NCI-H1436 (cell line): ENCODE measurements at regions not wholly inside any gene's neighbourhood (a gene's known extent, or its start where the extent isn't known, plus 50 kb on each side); places are given as distances from the start of the nearest gene placed in this dataset.
"Not testable (repeated sequence)": the region's sequence is repeated elsewhere in the genome, so short reads cannot be mapped to it uniquely, and the experiment has no call there.

ENCODE experiments used
- DNase-seq: peaks from one replicate; lab custom pipeline; 2025; lab: John Stamatoyannopoulos, UW

DNA sequence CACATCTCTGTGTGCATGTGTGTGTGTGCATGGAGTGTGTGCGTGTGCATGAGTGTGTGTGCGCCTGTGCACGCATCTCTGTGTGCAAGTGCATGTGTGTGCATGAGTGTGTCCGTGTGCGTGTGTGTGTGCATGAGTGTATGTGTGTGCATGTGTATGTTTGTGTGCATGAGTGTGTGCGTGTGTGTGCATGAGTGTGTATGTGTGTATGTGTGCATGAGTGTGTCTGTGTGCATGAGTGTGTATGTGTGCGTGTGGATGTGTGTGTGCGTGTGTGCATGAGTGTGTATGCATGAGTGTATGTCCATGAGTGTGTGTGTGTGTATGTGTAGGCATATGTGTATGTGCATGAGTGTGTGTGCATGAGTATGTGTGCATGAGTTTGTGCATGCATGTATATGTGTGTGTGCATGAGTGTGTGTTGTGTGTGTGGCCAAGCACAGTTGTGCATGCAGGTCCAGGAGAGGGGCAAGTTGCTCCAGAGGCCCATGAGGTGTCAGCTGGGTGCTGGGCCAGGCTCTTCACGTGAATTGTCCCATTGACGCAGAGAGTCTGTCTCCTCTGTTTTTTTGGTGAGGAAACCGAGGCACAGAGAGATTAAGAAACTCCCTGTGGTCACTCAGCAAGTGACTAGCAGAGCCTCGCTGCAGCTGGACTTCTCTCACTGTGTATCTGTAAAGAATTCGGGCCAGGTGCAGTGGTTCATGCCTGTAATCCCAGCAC, 75.5 kb downstream of the ASB1 start:
- DNase-seq: no peak

DNA sequence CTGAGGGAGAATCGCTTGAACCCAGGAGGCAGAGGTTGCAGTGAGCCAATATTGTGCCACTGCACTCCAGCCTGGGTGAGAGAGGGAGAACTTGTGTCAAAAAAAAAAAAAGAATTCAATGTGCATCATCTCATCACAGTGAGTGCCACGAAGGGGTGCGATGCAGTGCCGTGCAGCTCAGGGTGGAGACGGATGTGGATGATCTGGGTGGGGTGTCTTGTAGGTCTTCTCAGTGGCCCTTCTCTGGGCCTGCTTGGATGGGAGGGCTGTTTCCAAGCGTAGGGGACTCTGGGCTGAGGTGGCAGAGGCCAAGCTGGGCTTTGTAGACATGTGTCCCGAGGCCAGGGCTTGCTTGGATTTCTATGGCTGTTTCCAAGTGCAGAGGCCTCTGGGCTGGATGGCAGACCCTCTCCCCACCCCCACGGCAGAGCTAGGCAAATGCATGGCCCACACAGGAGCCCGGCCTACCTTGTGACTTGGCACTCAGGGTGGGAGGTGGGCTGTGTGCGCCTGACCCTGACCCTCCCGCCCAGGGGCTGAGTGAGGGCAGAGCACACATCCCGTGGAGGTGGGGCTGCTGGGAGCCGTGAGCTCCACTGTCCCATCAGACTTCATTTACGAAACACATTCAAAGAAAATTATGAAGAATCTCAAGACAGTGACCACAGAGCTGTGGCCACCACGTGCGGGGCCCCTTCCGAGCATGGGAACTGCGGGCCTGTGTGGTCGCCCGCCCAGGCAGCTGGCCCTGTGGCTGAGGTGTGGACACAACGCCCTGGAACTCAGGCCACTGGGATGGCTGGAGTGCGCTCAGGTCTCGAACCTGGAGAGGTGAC, 76.4 kb downstream of the ASB1 start:
- DNase-seq: no peak

DNA sequence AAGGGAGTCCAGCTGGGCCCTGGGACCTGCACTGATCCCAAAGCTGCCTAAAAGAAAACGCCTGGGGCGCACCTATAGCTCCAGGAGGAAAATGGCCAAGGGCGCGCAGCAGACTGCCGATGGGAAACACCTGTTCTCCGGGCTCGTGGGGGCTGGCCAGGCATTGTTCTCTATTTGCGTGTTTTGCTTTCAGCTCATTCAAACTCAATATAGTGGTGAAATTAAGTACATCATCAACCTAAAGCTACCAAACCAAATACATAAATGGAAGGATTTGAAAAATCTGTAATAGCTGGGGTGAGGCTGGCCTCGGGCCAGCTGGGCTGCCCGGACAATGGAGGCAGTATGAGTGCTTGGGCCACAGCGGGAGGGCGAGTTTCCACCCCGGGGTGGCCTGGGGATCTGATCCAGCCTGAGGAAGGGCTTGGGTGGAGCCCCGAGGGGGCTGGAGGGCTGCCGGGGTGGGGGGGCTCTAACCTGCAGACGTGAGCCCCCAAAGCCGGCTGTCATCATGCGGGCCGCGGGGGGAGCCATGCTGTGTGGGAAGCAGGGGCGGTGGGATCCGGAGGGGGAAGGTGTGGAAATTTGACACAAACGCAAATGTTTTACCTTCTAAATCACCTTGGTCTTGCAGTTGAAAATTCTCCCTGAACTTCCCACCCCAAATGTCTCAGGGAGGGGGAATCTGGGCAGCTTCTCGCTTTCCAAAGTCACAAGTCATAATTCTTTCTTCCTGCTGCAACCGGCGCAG, 77.6 kb downstream of the ASB1 start:
- peak; percentile 59 for DNase-seq

DNA sequence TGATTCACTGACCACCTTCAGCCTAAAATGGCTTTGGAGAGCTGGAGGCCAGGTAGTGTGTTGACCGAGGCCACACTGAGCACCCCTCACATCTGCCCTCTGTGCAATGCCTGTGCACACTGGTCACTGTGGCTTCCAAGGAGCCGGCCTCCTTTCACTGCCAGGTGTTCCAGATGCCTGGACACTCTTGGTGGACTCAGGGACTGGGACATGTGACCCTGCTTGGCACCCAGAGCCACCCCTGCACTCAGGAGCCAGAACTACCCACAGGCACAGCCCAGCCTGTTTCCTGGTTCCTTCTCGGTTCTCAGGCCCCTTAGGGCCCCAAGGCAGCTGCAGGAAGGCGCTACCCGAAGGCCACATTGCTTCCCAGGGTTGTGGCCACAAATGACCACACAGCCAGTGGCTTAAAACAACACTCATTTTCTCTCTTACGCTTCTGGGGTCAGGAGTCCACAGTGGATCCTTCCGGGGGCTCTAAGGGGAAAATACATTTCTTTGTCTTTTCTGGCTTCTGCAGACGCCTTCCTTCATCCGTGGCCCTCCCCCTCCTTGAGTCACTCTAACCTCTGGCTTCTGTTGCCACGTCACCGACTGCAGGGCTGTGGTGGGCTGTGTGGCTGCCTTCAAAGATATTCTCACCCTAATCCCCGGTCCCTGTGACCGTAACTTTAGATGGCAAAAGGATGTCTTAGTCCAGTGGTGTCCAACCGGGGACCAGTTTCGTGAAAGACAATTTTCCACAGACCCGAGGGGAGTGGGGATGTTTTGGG, 78.6 kb downstream of the ASB1 start:
- DNase-seq: no peak

DNA sequence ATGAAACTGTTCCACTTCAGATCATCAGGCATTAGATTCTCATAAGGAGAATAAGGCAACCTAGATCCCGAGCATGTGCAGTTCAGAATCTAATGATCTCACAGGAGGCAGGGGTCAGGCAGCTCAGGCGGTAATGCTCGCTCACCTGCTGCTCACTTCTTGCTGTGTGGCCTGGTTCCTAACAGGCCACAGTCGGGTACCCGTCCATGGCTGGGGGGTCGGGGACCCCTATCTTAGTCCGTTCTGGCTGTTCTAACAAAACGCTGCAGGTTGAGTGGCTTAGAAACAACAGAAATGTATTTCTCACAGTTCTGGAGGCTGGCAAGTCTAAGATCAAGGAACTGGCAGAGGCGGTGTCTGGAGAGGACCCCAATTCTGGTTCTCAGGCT, 79.2 kb downstream of the ASB1 start:
- no peak for DNase-seq

DNA sequence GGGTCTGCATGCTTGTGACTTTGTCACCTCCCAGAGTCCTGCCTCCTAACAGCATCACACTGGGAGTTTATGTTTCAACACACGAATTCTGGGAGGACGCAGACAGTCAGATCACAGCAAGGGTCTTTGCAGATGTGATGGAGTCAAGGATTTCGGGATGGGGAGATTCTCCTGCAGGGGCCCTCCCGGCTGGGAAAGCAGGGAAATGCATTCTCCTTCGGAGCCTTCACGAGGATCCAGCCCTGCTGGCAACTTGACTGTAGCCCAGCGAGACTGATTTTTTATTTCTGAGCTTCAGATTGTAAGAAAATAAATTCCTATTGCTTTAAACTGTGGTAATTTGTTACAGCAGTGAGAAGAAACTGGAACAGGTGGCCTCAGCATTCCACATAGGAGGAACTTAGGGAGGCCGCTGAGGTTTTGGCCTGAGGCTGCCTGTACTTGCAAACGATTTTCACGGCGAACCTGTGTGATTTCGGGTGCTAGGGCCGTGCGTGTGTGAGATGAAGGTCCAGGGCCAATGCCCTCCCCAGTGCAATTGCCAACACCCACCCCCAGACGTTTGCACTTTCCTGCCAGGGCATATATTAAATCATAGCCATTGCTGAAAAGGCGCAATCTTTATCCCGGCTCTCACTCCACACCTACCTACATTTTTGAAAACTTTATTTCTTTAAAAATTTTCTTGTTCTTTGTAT, 79.8 kb downstream of the ASB1 start:
- DNase-seq: no peak

DNA sequence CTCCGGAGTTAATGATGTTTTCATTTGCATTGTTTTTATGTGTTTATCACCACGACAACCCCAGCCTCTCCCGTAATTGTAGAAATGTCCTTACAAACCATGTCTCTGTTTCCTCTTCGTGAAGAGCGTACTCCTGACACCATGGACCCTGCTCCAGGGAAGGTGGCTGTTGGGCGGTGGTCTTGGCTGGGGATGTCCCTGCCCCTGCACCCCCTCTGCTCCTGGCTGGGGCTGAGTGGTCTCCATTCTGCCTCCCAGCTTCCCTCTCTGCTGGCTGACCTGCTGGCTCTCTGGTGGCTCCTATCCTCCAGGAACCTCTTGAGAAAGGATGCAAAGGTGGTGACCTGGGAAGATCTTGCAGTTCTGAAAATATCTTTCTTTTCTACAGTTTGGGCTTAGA, 81.1 kb downstream of the ASB1 start:
- peak; percentile 53 for DNase-seq

DNA sequence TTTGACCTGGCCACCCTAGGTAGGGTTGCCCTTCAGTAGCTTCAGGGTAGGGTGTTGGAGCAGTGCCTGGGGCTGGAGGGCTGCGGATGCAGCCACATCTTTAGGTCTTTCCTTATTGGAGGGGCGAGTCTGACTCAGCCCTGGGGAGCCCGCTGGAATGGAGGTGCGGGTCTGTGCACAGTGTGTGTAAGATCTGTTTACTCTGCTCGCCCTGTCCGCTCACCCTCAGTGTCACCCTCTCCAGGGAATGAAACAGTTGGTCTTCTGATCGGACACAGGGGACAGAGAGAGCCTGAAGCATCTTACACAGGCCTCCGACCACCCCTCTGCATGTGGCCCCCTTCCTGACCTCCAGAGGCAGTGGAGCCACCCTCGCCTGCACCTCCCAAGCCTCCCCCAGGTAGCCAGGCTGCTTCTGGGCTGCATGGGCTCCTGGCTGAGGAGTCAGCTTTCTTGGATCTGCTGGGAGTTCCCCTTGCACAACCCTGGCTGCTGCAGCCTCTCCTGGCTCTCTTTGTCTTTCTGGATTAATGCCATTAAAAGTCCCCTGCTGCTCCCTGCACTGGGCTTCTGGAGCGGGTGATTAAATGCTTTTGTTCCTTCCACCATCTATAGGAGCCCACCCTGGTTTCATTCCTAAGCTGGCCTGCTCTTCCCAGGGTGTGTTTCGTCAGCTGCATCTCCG, 82.6 kb downstream of the ASB1 start:
- no peak for DNase-seq

DNA sequence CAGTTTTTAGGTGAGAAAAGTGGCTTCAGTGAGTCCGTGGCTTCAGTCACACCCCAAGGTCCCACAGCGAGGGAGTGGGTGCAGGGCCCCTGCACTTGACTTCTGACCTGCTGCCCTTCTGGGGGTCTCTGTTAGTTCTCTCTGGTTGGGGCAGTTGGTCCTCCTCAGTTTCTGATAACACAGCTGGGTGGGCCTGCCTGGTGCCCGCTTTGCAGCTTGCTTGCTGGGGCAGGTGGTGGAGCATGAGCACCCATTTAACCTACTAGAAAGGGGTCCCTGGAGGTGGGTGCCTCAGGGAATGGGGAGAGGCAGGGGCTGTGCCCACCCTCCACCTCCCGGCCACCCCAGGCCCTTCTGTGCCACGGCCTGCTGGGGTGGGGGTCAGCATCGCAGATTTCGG, 83.2 kb downstream of the ASB1 start:
- no peak for DNase-seq

DNA sequence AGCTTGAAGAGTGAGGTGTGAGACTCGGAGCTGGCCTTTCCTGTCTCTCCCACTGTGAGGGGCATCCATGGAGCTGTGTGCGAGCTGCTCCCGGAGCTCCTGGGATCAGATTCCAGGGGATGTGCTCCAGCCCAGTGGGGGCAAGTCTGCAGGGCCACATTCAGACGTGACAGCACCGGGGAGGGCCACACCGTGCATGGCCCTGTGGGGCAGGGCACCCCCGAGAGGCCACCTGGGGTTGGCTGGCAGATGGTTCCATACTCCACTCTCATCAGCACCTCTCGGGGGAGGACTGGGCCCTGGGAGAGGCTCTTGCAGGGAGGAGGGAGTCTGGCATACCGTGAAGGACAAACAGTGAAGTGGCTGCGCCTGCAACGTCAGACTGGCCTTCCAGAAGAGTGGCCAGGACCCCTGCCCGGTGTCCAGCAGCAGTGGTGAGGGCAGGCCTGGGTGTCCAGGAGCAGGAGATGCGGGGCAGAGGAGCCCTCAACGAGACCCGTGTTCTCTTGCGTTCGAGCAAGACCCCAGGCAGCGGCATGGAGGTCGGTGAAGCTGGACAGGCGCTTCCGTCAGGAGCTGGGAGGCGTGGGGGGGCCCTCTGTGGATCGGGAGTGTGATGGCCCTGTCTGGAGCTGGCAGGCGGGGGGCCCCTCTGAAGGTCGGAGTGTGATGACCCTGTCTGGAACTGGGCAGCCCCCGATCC, 84.3 kb downstream of the ASB1 start:
- peak; percentile 29 for DNase-seq

DNA sequence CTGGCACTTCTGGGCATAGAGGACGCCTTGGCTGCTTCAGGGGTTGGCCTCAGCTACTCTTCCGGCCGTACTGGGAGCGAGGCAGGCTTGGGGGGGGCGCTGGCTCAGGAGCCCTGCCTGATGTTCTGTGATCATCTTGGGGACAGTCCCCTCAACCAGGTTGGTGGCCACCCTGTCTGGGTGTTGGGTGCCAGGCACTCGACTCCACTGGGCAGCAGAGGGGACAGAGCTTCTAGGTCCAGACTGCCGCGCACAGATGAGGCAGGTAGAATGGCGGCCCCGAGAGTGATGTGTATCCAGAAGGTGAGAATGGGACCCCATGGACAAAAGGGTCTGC, 84.9 kb downstream of the ASB1 start:
- no peak for DNase-seq

DNA sequence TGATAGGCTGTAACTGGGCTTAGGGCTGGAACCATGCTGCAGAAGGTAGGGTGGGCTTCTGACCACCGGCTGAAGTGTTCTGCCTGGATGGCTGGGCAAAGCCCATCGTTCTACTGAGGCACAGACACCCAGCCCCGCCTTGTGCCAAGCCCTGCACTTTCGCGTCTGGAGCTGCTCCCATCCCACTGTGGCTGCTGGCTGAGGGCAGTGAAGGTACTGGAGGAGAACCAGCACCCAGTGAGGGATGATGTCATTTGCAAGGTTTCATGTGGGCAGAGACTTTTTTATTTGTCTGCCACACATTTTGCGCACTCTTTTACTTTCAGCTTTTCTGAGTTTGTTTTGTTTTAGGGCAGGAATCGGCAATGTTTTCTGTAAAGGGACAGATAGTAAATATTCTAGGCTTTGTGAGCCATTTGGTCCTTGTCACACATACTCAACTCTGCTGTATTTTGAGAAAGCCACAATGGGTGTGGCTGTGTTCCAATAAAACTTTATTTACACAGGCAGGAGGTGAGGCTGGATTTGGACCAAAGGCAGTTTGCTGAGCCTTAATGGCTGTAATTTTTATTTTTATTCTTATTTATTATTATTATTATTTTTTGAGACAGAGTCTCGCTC, 85.6 kb downstream of the ASB1 start:
- no peak for DNase-seq

DNA sequence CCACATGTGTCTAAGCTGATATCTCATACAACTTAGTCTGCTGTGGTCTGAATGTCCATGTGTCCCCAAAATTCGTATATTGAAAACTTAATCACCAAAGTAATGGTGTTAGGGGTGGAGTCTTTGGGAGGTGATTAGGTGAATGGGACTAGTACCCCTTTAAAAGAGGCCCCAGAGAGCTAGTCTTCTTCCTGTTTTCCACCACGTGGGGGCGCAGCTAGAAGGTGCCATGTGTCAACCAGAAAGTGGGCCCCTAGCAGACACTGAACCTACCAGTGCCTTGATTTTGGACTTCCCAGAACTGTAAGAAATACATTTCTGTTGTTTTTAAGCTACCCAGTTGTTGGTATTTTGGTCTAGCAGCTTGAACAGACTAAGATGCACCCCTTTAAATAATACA, 86.6 kb downstream of the ASB1 start:
- peak; percentile 39 for DNase-seq

DNA sequence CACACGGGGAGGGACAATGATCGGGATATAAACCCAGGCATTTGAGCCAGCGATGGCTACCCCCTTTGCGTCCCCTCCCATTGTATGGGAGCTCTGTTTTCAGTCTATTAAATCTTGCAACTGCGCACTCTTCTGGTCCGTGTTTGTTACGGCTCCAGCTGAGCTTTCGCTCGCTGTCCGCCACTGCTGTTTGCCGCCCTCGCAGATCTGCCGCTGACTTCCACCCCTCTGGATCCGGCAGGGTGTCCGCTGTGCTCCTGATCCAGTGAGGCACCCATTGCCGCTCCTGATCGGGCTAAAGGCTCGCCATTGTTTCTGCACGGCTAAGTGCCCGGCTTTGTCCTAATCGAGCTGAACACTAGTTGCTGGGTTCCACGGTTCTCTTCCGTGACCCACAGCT, 87.3 kb downstream of the ASB1 start:
- DNase-seq: not testable (repeated sequence)

DNA sequence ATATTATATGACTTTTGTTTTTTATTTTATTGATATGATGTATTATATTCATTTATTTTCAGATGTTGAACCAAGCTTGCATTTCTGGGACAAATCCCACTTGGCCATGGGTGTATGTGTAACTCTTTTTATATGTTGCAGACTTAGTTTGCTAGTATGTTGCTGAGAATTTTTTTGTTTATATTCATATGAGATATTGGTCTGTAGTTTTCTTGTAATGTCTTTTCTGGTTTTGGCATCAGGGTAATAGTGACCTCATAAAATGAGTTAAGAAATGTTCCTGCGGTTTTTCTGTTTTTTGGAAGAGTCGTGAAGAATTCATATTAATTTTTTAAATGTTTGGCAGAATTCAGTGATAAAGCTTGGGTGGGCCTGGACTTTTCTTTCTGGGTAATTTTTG, 88.7 kb downstream of the ASB1 start:
- DNase-seq: no peak

DNA sequence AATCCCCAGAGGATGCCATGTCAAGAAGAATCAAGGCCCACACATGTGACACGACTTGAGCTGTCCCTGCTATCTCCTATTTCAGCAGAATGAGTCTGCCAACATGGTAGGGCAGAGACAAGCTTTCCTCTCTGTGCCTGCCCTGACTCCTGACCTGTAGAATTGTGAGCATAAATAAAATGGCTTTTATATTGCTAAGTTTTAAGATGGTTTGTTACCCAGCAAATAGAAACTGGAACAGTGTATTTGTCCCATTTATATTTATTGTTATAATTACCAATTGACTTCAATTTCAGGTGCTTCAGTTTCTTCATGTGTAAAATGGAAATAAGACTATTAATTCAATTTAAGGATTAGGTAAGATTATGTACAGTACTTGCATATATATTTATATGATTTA, 90.5 kb downstream of the ASB1 start:
- no peak for DNase-seq

DNA sequence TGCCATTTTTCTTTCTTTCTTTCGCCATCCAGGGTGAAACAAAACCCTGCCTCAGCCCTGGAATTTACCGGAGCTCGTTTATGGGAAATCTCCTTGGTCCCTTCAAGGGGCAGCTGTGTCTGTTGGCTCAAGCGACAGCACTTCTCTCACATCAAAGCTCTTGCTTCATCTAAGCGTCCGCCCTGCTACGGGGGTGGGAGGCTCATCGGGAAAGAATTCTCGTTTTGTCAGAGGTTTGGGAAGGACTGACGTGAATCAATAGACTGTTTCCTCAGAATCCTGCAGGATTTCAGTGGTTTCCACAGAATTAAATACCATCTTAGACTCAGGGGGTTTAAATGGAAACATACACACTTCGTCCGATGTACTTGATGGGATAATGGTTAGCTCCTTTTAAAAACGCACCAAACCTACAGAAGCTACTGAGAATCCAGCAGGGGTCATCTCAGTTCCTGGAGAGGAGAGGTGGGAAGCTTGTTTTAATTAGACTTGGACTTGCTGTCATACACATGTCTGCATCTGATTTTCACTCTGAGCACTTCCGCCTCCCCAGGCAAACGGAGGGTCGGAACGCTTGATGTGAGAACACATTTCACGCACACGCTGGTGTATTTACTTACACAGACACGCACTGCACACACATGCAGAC, 91.6 kb downstream of the ASB1 start:
- DNase-seq: no peak

DNA sequence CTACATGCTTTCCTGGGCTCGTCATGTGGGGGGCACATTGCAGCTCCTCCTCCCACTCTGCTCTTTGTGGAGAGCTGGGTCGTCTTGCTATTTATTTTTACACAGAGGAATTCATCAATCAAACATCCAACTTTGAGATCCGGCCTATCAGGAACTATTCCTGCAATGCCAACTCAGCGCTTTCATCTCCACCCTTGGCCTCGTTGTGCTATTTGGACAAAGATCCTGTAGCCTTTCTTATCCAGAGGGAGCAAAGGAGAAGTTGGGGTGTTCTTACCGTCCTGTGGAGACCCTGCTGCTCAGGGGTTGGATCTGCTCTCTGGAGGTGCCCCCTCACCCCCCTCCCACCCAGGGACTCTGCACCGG, 92.1 kb downstream of the ASB1 start:
- DNase-seq: no peak

DNA sequence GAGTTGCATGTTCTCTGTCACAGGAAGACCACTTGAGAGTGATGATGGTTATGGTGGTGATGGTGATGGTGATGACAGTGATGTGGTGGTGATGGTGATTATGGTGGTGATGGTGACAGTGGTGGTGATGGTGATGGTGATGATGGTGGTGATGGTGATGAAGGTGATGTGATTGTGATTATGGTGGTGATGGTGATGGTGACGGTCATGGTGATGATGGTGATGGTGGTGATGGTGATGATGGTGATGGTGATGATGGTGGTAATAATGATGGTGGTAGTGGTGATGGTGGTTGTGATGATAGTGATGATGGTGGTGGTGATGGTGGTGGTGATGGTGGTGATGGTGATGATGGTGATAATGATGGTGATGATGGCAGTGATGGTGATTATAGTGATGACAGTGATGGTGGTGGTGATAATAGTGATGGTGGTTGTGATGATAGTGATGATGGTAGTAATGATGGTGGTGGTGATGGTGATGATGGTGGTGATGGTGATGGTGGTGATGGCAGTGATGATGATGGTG, 93.7 kb downstream of the ASB1 start:
- DNase-seq: no peak
